WTC11 (cell line): ENCODE measurements at regions not wholly inside any gene's neighbourhood (a gene's known extent, or its start where the extent isn't known, plus 50 kb on each side); places are given as distances from the start of the nearest gene placed in this dataset.

Source experiments
- CTCF ChIP-seq: fragments of 200-600 bp; IDR thresholded peaks from 2 replicates; pipeline ENCODE4 v1.8.0; 2022; ENCODE audit warnings: antibody characterized with exemption
- E2F1 ChIP-seq: sonication (generic); formaldehyde crosslinking; IDR thresholded peaks from 2 replicates; pipeline ENCODE4 v1.8.0; 2022; ENCODE audit warnings: mild to moderate bottlenecking, missing genetic modification reagents
- JAZF1 ChIP-seq: fragments of 250-450 bp; sonication (Bioruptor Pico); IDR thresholded peaks from 2 replicates; pipeline ENCODE4 v1.9.0; 2021; ENCODE audit warnings: moderate library complexity, mild to moderate bottlenecking, inconsistent platforms
- JUN ChIP-seq: sonication (generic); formaldehyde crosslinking; IDR thresholded peaks from 2 replicates; pipeline ENCODE4 v1.8.0; 2023; ENCODE audit warnings: mild to moderate bottlenecking, missing genetic modification reagents
- KAT7 ChIP-seq: sonication (generic); formaldehyde crosslinking; IDR thresholded peaks from 2 replicates; pipeline ENCODE4 v1.8.1; 2023; ENCODE audit warnings: missing genetic modification reagents, mild to moderate bottlenecking, borderline replicate concordance
- MYBL2 ChIP-seq: sonication (generic); formaldehyde crosslinking; IDR thresholded peaks from 2 replicates; pipeline ENCODE4 v1.8.1; 2023; ENCODE audit warnings: mild to moderate bottlenecking, moderate library complexity, missing genetic modification reagents
- OVOL2 ChIP-seq: fragments of 250-450 bp; sonication (Bioruptor Pico); IDR thresholded peaks from 2 replicates; pipeline ENCODE4 v1.9.0; 2021; ENCODE audit warnings: mild to moderate bottlenecking, borderline replicate concordance
- RELA ChIP-seq: sonication (generic); formaldehyde crosslinking; IDR thresholded peaks from 2 replicates; pipeline ENCODE4 v1.8.1; 2022; ENCODE audit warnings: missing genetic modification reagents, mild to moderate bottlenecking, borderline replicate concordance
- ZNF219 ChIP-seq: sonication (generic); formaldehyde crosslinking; IDR thresholded peaks from 2 replicates; pipeline ENCODE4 v1.8.0; 2023; ENCODE audit warnings: missing genetic modification reagents, mild to moderate bottlenecking, borderline replicate concordance
- TF ChIP-seq, protein P1 (sequence below): sonication (generic); formaldehyde crosslinking; IDR thresholded peaks from 2 replicates; pipeline ENCODE4 v1.8.1; 2023; ENCODE audit warnings: mild to moderate bottlenecking, missing genetic modification reagents, moderate library complexity
- TF ChIP-seq, protein P2 (sequence below): sonication (generic); formaldehyde crosslinking; IDR thresholded peaks from 2 replicates; pipeline ENCODE4 v1.8.0; 2022; ENCODE audit warnings: mild to moderate bottlenecking, missing genetic modification reagents
- TF ChIP-seq, protein P3 (sequence below): sonication (generic); formaldehyde crosslinking; conservative IDR thresholded peaks from 2 replicates; pipeline ENCODE4 v1.8.1; 2022; ENCODE audit warnings: mild to moderate bottlenecking, missing genetic modification reagents
- TF ChIP-seq, protein P4 (sequence below): sonication (generic); formaldehyde crosslinking; IDR thresholded peaks from 2 replicates; pipeline ENCODE4 v1.8.1; 2022; ENCODE audit warnings: mild to moderate bottlenecking, missing genetic modification reagents, moderate library complexity, borderline replicate concordance

DNA sequence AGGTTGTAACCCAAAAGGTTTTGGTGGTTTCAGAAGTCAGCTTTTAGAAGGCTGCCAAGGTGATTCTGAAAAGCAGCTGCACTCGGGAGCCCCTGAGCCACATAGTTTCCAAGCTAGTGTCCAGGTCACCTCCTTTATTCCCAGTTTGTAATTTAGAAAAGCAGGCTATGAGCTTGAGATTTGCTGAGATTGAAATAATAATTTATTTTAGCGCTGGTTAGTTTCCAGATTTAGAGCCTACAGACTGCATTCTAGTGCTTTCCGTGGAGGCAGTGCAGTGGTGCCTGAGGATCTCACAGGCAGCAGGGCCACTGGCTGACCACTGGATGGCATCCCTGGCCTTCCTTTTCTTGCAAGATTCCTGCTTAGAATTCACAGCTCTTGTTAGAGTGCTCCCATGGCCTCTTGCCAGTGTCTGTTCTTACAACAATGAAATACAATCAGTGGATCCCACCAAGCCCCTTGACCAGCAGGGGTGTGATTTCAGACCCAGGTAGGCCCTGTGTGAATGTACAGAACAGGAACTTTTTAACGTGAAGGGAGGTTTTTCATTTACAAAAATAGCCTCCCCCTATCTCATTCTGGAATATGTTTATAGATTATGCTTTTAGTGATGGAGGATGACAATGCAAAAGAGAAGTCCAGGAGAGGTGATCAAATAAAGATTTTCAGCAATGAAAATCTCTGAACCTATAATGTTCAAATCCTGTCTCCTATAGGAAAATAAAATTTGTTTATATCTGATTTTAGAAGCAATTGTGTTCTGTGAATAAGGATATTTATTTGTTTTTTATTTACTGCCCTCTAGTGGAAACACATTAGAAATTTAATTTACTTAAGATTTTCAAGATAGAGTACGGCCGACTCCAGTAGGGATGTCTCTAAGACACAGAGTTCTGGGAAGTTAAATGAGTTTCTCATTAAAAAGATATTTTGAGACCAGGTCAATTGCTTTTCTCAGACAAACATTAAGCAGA lies 362.1 kb upstream of the STXBP6 start:
- TF ChIP-seq CTCF = no peak; the same call in 1 of the 2 replicates
- TF ChIP-seq JUN (CRISPR knock-in tag) = no peak
- TF ChIP-seq, protein P1, sequence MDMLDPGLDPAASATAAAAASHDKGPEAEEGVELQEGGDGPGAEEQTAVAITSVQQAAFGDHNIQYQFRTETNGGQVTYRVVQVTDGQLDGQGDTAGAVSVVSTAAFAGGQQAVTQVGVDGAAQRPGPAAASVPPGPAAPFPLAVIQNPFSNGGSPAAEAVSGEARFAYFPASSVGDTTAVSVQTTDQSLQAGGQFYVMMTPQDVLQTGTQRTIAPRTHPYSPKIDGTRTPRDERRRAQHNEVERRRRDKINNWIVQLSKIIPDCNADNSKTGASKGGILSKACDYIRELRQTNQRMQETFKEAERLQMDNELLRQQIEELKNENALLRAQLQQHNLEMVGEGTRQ (CRISPR knock-in tag) = no peak
- TF ChIP-seq, protein P2, sequence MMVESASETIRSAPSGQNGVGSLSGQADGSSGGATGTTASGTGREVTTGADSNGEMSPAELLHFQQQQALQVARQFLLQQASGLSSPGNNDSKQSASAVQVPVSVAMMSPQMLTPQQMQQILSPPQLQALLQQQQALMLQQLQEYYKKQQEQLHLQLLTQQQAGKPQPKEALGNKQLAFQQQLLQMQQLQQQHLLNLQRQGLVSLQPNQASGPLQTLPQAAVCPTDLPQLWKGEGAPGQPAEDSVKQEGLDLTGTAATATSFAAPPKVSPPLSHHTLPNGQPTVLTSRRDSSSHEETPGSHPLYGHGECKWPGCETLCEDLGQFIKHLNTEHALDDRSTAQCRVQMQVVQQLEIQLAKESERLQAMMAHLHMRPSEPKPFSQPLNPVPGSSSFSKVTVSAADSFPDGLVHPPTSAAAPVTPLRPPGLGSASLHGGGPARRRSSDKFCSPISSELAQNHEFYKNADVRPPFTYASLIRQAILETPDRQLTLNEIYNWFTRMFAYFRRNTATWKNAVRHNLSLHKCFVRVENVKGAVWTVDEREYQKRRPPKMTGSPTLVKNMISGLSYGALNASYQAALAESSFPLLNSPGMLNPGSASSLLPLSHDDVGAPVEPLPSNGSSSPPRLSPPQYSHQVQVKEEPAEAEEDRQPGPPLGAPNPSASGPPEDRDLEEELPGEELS (CRISPR knock-in tag) = no peak
- TF ChIP-seq, protein P3, sequence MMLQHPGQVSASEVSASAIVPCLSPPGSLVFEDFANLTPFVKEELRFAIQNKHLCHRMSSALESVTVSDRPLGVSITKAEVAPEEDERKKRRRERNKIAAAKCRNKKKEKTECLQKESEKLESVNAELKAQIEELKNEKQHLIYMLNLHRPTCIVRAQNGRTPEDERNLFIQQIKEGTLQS (CRISPR knock-in tag) = no peak
- no peak for TF ChIP-seq KAT7
- no peak for TF ChIP-seq JAZF1 (CRISPR knock-in tag)
- TF ChIP-seq RELA (CRISPR knock-in tag) = no peak
- TF ChIP-seq, protein P4, sequence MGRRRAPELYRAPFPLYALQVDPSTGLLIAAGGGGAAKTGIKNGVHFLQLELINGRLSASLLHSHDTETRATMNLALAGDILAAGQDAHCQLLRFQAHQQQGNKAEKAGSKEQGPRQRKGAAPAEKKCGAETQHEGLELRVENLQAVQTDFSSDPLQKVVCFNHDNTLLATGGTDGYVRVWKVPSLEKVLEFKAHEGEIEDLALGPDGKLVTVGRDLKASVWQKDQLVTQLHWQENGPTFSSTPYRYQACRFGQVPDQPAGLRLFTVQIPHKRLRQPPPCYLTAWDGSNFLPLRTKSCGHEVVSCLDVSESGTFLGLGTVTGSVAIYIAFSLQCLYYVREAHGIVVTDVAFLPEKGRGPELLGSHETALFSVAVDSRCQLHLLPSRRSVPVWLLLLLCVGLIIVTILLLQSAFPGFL (CRISPR knock-in tag) = no peak
- no peak for TF ChIP-seq OVOL2 (CRISPR knock-in tag)
- TF ChIP-seq ZNF219 (CRISPR knock-in tag) = no peak
- no peak for TF ChIP-seq MYBL2
- TF ChIP-seq E2F1 (CRISPR knock-in tag) = no peak
